ENCODE measurements at regions not wholly inside any gene's neighbourhood (a gene's known extent, or its start where the extent isn't known, plus 50 kb on each side); places are given as distances from the start of the nearest gene placed in this dataset.

DNA sequence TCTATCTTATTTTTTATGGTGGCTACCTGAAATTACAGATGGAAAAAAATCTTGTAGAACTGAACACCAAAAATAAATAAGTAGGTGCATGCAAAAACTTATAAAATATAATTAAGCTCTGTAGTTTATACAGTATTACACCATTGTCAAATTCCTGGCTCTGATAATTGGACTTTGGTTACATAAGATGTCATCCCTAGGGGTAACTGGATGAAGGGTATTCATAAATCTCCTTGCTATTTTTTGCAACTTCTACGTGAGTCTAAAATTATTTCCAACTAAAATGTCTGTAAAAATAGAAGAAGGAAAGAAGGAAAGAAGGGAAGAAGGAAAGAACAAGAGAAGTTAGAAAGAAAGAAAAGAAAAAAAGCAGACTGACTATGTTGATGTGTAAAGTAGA, 716.6 kb downstream of the BCL11B start:
- no peak for DNase-seq

DNA sequence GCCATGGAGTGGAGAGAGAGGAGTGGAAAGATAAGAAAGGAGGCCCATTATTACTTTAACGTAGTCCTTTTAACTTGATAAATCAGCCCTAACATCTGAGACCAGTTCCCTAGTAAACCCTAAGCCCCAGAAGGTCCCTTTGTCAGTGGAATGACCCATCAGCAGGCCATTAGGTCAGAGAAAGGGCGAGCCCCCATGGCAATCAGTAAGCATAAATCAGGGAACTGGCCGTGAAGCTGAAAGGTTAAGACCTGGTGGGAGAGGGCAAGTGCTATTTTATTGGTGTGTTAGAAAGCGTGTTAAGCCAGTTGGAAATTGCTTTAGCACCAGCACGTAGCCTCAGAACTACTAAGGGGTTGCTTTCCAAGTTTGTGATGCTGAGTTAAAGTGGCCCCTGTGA, 708.0 kb downstream of the BCL11B start:
- no peak for DNase-seq

DNA sequence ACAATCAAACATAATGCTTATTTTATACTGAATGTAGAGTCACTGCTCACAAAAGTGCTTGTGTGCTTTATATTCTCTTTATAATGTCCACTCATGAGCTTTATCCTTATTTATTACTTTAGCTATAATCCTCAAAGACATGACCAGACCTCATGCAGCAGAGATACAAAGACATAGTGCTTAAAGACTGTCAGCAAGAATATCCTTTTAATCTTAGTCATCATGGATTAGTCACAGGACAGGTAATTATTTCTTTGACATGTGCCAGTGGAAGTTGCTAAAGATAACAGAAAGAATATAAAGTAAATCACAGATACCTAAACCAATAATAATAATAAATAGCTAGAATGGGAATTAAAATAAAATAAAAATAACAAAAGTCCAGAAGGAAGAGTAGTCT, 707.5 kb downstream of the BCL11B start:
- DNase-seq: no peak

DNA sequence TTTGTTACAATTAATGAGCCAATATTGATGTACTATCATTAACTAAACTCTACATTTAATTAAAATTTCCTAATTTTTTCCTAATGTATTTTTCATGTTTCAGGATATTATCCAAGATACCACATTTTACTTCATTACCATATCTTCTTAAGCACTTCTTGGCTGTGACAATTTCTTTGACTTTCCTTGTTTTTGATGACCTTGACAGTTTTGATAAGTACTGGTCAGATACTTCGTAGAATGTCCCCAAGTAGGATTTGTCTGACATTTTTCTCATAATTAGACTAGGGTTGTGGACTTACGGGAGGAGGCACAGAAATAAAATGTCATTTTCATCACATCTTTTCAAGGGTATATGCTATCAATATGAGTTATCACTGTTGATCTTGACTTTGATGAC, 700.9 kb downstream of the BCL11B start:
- no peak for DNase-seq

DNA sequence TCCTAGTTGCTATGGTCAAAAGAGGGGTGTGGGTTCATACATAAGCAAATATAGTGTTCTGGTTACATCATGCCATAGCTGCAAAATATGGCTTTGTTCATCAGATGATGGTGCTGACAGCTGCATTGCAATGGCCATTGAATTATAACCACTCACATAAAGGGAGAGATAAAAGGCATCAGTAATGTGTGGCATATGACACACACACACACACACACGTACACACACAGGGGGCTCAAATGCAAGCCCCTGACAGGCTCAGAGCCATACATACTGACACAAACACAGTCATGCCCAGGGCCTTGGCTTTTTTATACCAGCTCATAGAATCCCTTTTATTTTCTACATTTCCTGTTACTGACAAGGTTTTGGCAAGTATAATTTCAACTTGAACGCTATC, 698.9 kb downstream of the BCL11B start:
- no peak for DNase-seq

DNA sequence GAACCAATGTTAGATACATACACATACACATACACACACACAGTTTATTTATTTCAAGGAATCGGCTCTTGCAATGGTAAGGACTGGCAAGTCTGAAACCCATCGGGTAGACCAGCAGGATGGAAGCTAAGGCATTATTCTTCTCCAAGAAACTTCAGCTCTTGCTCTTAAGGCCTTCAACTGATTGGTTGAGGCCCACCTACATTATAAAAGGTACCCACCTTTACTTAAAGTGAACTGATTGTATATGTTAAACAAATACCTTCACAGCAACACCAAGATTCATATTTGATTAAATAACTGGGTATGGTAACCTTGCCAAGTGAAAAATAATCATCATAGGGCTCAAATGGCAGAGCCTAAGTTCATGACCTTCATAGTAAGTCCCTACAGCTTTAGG, 695.5 kb downstream of the BCL11B start:
- no peak for DNase-seq

DNA sequence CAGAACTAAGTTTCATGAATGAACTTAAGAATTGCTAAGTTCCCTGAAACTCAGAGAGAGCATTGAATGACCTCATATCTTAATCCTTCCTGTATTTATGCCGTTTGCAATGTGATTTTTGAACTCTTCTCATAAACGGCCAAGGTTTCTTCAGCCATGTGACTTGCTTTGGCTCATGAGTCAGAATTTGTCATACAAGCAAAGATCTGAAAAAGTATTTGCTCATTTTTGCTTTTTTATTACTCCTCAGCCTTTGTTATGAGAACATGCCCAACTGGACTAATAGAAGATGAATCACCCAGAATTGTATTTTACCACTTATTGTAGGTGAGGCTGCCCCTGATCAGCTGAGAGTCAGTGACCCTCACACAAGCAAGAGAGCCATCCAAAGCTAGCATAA, 693.8 kb downstream of the BCL11B start:
- no peak for DNase-seq

DNA sequence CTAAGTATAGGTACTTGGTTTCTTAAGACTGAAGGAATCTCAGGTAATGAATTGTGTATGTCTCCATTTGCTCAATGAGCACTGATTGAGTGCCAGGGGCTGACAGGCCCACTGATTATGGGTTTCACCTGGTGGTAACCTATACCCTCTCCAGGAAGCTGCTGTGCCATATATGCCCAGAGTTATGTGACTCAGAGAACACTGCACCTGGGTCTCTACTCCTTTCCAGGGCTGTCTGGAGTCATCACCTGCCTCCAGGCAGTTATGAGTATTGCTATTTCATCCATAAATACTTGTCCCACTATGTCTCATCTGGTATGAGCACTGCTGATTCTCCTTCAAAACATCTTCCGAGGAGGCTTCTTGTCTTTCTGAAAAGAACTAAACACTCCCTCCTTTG, 692.9 kb downstream of the BCL11B start:
- no peak for DNase-seq

- no peak for DNase-seq
Observed at GRCh38 chr14:98580131-98580678, 691.8 kb downstream of the BCL11B start.

DNA sequence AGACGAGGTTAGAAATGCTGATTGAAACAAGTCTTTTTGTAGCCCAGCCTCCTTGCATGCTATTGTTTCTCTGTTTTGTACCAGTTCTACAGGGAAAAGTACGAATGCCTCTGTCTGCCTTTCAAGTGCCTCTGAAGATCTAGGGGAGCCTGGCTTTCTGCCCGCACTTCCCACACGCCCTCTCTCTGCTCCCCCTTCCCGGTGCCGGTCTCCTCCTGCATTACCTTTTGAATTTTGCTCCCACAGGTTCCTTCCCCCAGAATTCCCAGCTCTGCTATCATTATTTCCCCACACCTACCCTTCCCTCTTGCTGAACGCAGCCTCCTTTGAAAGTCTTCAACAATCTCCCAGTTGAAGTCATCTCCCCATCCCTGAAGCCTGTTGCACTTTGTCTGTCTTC, 689.7 kb downstream of the BCL11B start:
- no peak for DNase-seq

DNA sequence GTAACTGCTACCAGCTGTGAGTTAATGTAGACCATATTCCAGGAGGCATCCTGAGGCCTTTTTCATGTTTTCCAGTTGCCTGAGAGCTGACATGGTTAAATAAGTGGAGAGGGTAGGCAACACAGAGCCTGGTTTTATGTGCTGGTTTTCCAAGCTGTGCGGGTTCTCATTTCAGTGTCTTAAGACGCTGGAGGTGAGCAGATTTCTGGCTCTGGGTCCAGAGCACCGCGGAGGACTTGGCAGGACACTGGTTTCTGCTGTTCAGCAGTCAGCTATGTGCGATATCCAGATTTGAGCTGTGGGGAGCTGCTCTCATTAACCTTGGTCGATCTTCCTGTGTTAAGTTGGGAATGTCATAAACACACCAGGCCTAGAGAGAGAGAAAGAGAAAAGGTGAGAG, 680.8 kb downstream of the BCL11B start:
- no peak for DNase-seq

DNA sequence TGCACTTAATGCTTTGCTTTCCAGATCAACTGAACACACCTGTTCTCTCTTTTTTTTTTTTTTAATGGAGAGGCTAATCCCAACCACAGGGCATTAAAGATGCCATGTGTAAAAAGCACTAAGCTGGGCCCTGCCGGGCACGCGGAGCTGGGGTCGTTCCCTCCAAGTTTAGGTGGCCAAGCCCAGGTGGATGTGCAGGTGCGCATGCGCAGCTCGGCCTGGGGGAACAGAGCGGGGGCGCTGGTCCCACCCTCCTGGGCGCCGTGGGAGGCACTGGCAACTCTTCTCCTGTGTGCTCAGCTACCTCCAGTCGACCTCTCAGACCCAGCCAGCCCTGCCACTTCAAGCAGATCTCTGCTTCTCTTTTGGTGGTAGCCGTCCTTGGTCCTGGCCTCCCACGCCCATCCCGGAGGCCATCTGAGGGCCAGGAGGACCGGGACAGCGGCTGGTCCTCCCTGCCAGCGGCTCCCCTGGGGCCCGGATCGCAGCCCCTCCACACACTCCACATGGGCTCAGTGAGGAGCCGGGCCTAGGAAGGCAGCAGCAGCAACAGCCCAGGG, 679.3 kb downstream of the BCL11B start:
- no peak for DNase-seq

DNA sequence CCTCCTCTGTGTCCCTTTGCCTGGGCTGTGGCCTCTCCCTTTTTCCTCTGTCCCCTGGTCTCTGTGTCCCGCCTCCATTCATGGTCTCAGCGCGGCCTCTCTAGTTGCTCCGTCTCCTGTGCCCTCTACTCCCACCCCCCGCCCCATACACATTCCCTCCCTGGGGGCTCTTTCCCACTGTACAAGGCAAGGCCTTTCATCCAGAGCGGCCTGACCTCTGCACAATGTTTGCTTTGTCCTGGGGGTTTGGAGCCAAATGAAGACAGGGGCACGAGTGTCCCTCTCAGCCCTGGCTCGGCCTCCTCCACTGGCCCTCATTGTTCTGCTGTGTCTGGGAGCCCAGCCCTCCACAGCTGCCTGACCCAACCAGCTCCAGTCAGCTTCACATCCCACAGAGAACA, 678.6 kb downstream of the BCL11B start:
- DNase-seq: no peak

DNA sequence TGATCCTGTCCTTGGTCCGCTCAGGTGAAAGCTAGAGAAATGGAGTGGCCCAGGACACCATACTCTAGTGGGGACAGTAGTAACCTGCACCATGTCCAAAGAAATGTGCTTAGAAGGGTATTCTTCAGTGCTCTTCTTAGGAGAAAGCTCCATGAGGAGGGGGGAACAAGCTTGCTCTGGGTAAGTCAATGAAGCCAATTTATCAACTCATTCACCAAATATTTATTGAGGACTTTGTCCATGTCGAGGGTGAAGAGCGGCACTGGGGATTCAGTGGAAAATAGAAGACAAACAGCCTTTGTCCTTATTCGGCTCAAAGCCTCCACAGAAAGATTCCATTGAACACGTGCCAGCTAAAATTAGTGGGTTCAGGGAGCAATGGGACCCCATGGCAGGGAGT, 677.8 kb downstream of the BCL11B start:
- no peak for DNase-seq

DNA sequence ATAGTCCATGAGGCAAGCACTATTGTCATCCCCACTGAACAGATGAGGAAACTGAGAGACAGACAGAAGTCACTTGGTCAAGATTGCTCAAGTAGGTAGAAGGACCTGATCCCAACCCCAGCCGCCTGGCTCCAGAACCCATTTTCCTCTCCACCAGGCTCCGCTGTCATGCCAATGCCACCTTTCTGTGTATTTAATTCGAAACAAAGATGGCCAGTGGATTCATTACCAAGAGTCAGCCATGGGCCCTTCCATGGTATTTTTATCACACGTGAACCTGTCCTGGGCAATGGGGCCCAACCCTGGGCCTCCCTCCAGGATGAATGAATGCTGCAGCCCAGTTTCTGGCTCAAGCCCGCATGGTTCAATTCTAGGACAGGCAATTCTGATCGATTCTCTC, 673.4 kb downstream of the BCL11B start:
- DNase-seq: no peak

- DNase-seq: no peak
Observed at GRCh38 chr14:98599082-98599481, 672.9 kb downstream of the BCL11B start.

- DNase-seq: no peak
Observed at GRCh38 chr14:98602983-98603382, 669.0 kb downstream of the BCL11B start.

GRCh38 chr14:98605043-98605442, 667.0 kb downstream of the BCL11B start:
- no peak for DNase-seq

DNA sequence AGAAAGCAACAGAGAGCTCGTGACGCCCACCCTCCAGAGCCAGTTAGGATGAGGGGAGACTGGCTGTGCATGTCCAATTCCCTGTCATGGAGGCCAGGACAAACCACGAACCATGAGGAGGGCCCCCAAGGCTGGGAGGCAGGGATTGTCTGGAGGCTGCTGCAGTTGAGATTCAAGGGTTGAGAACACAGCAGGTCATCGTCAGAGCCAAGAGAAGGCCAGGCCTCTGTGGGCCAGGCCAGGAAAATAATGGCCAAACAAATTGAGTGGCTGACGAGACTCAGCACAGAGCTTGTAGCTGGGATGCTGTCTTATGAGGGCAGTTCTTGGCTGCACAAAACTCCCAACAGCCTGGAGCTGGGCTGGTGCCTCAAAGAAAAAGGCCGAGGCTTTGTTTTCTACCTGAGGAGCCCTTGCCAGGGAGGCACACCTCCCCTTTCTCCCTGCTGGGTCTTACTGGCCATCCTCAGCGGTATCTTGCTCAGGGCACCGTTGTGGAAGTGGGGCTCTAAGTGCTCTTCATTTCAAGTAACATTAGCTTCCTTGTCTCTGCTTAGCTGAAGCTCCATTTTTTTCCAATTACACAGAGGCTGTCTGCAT, 665.9 kb downstream of the BCL11B start:
- no peak for DNase-seq

- DNase-seq: no peak
Observed at GRCh38 chr14:98606816-98607215, 665.2 kb downstream of the BCL11B start.

DNA sequence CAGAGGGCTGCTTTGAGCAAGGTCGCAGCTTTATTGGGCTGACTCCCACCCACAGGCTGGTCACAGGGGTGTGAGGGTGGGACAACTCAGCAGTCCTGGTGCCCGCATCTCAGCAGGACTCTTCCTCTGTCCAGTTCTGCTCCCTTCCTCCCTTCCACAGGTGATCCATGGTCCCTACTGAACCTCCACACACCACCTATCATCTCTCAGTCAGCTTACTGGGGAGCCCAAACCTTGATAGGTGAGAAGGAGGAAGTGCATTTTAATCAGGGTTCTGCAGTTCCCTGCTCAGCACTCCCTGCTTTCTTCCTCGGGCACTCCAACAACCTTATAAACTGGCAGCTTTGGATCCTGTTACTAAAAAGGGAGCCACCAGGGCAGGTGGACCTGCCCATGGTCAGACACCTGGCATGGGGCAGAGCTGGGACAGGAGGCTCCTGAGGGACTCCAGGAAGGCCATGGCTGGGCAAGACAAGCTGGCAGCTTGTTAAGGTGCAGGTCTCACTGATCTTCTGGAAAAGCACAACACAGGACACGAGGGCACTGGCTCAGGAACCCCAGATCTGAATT, 664.6 kb downstream of the BCL11B start:
- DNase-seq: no peak

DNA sequence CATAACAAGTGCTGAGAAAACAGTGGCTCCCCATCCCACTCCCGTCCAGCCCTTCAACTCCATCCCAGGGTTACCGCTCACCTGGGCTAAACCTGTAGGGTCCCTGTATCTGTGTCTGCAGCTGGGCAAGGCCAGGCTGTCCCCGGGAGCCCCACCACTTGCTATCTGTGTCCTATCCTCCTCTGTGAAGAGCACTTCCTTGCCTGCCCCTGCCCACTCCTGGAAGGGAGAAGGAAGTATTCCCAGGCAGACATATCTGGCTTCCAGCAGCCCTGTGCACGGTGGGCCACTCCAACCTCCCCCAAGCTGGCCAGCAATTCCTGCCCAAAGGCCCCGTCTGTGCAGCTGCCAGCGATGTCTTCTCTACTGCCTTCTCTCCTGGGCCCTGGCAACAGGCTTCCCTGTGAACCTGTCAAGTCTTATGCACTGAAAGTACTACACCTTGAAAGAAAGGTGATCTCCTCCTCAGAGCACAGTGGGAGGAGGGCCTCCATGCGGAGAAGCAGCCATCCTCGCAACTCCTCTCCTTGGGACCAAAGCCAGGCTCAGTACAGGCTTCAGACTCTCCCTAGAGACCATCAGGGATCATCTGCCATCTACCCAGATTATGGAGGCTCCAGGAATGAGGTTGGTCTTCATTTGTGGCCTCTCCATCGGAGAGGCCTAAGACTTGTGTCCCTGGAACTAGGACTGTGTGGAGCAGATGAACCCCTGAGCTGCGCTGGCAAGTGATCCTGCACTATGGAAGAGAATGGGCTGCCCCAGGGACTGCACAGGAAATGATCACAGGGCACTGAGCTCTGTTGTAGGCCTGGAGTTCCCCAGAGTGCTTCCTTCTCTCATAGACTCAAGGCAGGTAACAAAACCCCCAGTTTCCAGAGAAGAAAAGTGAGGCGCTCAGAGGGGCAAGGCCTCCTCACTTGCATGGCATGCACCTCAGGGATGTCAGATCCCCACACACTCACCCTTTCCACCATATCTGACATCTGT, 663.6 kb downstream of the BCL11B start:
- DNase-seq: no peak

DNA sequence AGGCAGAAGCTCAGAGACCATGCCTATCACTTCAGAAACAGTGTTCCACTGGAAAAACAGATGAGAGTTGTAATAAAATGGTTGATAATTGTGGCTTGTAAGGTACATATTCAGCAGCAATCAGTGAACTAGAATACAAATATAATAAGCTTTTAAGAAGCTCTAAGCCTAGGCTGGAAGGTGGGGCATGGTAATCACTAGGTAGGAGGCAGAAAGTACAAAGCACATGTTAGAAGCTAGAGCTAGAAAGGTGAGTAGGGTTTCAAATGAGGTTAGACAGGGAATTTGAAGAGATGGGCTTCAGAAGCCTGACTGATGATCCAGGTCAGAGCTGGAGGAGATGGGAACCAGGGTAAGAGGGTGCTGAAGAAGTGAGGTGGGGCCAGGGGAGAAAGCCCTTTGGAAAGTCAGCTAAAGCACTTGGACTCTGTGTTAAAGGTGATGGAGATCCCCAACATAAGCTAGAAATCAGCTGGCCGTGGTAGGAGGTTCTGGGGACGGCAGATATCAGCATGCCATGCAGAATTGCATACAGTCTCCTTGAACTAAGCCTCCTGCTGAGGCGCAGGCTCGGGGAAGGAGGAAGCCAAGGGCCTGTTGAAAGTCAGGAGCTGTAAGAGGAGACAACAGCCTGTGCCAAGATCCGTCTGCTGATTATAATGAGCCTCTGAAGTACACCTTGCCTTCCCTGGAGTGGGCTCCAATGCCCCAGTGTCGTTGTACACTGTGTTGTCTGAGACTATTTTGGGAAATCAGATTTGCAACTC, 659.4 kb downstream of the BCL11B start:
- DNase-seq: no peak
